AG09319 (cell line): ENCODE measurements at regions not wholly inside any gene's neighbourhood (a gene's known extent, or its start where the extent isn't known, plus 50 kb on each side); places are given as distances from the start of the nearest gene placed in this dataset.
A peak's percentile ranks its signal among the peaks of the same experiment; 100 is the strongest.

Source experiments
- DNase-seq: peaks from one replicate; pipeline ENCODE4 v3.0.0-alpha.2; 2010; ENCODE audit warnings: low read depth; ENCODE audit errors: extremely low read depth
- CTCF ChIP-seq: IDR thresholded peaks from 2 replicates; pipeline ENCODE4 v1.5.1; 2011; ENCODE audit warnings: low read depth, mild to moderate bottlenecking, inconsistent platforms, low read length, moderate library complexity

- no peak for TF ChIP-seq CTCF
- DNase-seq: no peak
These were observed 65.2 kb upstream of the FZD7 start for GRCh38 chr2:201968476-201968875.

DNA sequence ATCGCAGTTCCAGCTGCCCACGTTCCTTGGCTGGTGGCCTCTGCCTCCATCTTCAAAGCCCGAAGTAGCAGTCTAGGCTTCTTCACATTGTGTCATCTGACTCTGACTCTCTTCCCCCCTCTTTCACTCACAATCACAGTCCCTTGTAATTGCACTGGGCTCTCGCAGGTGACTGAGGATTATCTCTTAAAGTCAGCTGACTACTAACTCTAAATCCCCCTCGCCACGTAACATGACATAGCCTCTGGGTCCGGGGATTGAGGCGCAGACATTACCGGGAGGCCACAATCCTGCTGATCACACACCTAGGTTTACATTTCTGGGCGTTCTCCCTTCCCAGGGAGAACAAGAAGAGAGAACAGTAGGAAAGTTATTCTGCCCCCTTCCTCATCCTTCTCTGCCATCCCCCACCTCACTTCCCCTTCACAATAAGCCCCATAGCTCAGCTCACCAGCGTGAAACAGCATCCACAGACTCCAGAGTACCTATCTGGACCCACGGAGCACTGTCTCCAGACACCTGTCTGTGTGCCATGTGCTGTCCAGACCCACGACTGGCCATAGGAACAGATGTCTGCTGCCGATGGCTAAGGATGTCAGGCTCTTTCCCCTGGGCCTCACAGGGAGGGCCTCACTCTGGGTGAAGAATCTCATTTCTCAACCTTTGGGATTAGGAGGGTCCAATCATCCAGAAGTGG, 64.3 kb upstream of the FZD7 start:
- TF ChIP-seq CTCF: no peak
- DNase-seq: no peak

GRCh38 chr2:201969938-201970785, 63.5 kb upstream of the FZD7 start:
- DNase-seq: no peak
- TF ChIP-seq CTCF: no peak

DNA sequence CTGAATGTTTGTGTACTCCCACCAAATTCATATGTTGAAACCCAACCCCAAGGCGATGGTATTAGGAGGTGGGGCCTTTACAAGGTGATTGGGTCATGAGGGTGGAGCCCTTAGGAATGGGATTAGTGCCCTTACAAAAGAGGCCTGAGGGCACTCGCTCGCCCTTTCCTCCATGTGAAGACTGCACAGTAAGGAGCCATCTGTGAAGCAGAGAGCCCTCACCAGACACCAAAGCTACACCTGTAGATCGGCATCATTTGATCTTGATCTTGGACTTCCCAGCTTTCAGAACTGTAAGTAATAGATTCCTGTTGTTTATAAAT, 62.9 kb upstream of the FZD7 start:
- TF ChIP-seq CTCF: no peak
- no peak for DNase-seq

DNA sequence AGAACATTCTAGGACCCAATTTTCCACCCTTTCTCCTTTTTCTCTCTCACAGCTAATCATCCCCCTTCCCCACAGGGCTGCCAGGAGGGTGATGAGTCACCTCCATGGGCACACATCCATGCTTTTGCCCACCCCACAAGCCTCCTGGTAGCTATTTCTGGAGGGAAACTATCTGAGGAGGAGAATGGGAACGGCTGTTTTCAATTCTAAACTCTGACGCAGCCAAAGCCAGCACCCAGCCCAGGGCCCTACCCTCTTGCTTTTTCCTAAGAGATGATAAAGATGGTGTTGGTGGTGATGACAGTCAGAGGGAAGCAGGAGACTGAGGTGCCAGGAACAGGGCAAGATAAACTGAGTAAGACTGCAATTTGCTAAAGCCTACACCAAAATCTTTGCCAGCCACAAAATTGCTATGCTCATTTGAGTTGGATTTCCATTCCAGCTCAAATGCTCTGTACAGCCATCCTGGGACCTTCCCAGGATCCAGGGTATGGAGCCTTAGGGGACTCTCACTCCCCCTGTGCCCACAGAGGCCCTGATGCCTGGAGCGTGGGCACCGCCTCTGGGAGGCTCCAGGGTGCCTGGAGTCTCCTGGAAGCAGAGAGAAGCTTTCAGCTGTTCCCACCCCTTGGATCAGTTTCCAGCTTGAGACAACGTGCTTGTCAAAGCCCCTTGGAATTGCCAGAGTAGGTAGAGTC, 62.0 kb upstream of the FZD7 start:
- no peak for TF ChIP-seq CTCF
- DNase-seq: peak; percentile 27

DNA sequence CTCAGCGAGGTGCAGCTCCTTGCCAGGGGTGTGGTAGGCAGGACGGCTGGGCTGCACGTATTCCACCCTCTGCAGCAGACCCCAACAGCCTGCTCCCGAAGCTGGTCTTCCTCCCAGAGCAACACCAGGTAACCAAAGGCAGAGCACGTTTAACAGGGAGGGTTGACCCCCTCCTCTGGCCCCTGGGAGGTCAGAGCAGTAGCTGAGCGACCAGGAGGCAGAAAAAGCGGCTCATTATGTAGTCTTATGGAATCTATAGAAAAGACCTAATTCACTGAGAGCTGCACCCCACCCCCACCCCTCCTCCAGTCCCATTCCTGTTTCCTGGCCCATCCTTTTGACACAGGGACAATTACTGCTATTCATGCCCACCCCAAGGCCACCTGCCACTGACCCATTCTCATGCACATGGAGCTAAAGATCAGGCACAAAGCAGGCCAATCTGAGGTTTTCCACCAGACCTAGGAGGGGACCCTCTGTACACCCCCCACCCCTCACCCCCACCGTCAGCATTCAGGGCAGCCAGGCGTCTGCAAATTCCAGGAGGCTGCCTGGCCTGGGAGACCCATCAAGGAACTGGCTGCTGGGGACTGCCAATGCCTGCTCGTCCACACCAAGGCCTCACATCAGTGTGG, 60.9 kb upstream of the FZD7 start:
- no peak for TF ChIP-seq CTCF
- DNase-seq: no peak
